ENCODE measurements at regions not wholly inside any gene's neighbourhood (a gene's known extent, or its start where the extent isn't known, plus 50 kb on each side); places are given as distances from the start of the nearest gene placed in this dataset.

DNA sequence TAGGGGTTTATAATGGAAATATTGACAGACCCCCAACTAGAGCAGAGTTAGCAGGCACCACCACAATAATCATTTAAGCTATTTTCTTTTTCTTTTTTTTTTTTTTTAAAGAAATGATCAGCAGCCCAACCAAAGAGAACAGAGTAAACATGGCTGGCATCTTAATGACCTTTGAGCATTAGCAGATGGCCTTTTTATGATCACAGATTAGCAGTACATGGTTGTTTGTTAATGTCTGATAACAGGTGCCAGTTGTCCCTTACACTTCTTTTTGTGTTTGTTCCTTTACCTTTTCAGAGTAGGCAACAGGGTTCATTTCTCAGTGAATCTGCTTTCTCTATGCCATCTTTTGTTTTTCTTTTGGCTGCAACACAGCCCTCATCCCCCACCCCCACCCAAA lies 747.0 kb downstream of the BCL11A start:
- TF ChIP-seq EZH2 (IDR thresholded peaks at IDR 0.05; ENCODE audit: insufficient read depth, poor library complexity, severe bottlenecking) (no peak), EZH2phosphoT487 (IDR thresholded peaks at IDR 0.05; ENCODE audit: insufficient read depth, low read depth) (no peak)

Measured in GM23248 (cell line).